ENCODE measurements at regions not wholly inside any gene's neighbourhood (a gene's known extent, or its start where the extent isn't known, plus 50 kb on each side); places are given as distances from the start of the nearest gene placed in this dataset.

GRCh38 chr1:221850470-221851187, 108.7 kb upstream of the DUSP10 start:
- DNase-seq (ENCODE audit: low read depth in 3 of 3) = no peak

- DNase-seq (ENCODE audit: low read depth in 3 of 3) = no peak
These were observed 108.0 kb upstream of the DUSP10 start for GRCh38 chr1:221849897-221850296.

GRCh38 chr1:221849110-221849509, 107.2 kb upstream of the DUSP10 start:
- DNase-seq (ENCODE audit: low read depth in 3 of 3) = no peak

- no peak for DNase-seq (ENCODE audit: low read depth in 3 of 3)
These were observed 105.8 kb upstream of the DUSP10 start for GRCh38 chr1:221847676-221848075.

GRCh38 chr1:221845650-221846371, 103.9 kb upstream of the DUSP10 start:
- no peak for DNase-seq (ENCODE audit: low read depth in 3 of 3)

- no peak for DNase-seq (ENCODE audit: low read depth in 3 of 3)
These were observed 100.1 kb upstream of the DUSP10 start for GRCh38 chr1:221841983-221842335.

- no peak for DNase-seq (ENCODE audit: low read depth in 3 of 3)
These were observed 99.5 kb upstream of the DUSP10 start for GRCh38 chr1:221841251-221841982.

GRCh38 chr1:221840511-221841243, 98.8 kb upstream of the DUSP10 start:
- DNase-seq (ENCODE audit: low read depth in 3 of 3) = no peak

GRCh38 chr1:221839782-221840395, 98.0 kb upstream of the DUSP10 start:
- peak; percentile 53 to 74 (median 56) for DNase-seq (ENCODE audit: low read depth in 3 of 3)

GRCh38 chr1:221839321-221839720, 97.4 kb upstream of the DUSP10 start:
- no peak for DNase-seq (ENCODE audit: low read depth in 3 of 3)

GRCh38 chr1:221837896-221838295, 96.0 kb upstream of the DUSP10 start:
- DNase-seq (ENCODE audit: low read depth in 3 of 3) = peak in 1 of 3 donors; percentile 8

GRCh38 chr1:221834698-221835513, 93.0 kb upstream of the DUSP10 start:
- no peak for DNase-seq (ENCODE audit: low read depth in 3 of 3)

GRCh38 chr1:221832617-221833016, 90.7 kb upstream of the DUSP10 start:
- no peak for DNase-seq (ENCODE audit: low read depth in 3 of 3)

- no peak for DNase-seq (ENCODE audit: low read depth in 3 of 3)
These were observed 90.3 kb upstream of the DUSP10 start for GRCh38 chr1:221832151-221832550.

- peak; percentile 28 to 52 (median 45) for DNase-seq (ENCODE audit: low read depth in 3 of 3)
These were observed 87.6 kb upstream of the DUSP10 start for GRCh38 chr1:221829327-221830015.

- no peak for DNase-seq (ENCODE audit: low read depth in 3 of 3)
These were observed 85.4 kb upstream of the DUSP10 start for GRCh38 chr1:221827307-221827642.

GRCh38 chr1:221824909-221825308, 83.0 kb upstream of the DUSP10 start:
- DNase-seq (ENCODE audit: low read depth in 3 of 3) = no peak

GRCh38 chr1:221824025-221824424, 82.1 kb upstream of the DUSP10 start:
- DNase-seq (ENCODE audit: low read depth in 3 of 3) = no peak

GRCh38 chr1:221823561-221823960, 81.7 kb upstream of the DUSP10 start:
- no peak for DNase-seq (ENCODE audit: low read depth in 3 of 3)

- no peak for DNase-seq (ENCODE audit: low read depth in 3 of 3)
These were observed 81.3 kb upstream of the DUSP10 start for GRCh38 chr1:221823149-221823548.
